ENCODE measurements at regions not wholly inside any gene's neighbourhood (a gene's known extent, or its start where the extent isn't known, plus 50 kb on each side); places are given as distances from the start of the nearest gene placed in this dataset.

GRCh38 chr7:113812591-113813255, 106.1 kb downstream of the PPP1R3A start:
- TF ChIP-seq CTCF (IDR thresholded peaks at IDR 0.05) (no peak), POLR2A (IDR thresholded peaks at IDR 0.05) (no peak), EP300 (IDR thresholded peaks at IDR 0.05) (no peak)
